ENCODE measurements at regions not wholly inside any gene's neighbourhood (a gene's known extent, or its start where the extent isn't known, plus 50 kb on each side); places are given as distances from the start of the nearest gene placed in this dataset.

DNA sequence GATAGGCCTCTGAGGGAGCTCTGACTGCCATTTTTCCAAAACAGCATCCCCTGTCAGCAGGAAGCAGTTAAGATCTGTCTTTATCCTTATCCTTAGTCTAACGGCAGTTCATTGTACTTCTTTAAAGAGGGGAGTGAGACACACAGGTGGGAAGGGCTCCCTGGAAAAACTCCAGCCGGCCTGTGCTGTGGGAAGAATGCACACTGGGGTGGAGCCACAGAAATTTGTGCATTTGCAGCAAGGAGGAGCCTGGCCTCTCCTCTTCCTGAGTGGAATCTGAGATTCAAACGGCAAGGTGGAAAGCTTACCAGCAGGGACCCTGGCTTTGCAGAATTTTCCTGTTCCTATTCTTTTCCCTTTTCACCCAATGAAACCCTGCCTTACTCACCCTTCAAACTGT, 1209.4 kb downstream of the ROBO2 start:
- 54 to 67% (median 57%) methylated on average over 3 of the region's 3 CpGs for WGBS, 5 donors
- Histone ChIP-seq H3K27me3 (replicated peaks in 1 of 7) (no peaks in the 10 kb centered on the region), H3K36me3 (no peaks in the 10 kb centered on the region), H3K4me3 (no peak overlapping the region), H3K27ac (no peak overlapping the region), H3K9me3 (peaks cover 0 to 39% (median 15%) of the 10 kb centered on the region in 8 donors), H3K4me1 (no peaks in the 10 kb centered on the region)
- DNase-seq: no peak
- TF ChIP-seq, protein P1, sequence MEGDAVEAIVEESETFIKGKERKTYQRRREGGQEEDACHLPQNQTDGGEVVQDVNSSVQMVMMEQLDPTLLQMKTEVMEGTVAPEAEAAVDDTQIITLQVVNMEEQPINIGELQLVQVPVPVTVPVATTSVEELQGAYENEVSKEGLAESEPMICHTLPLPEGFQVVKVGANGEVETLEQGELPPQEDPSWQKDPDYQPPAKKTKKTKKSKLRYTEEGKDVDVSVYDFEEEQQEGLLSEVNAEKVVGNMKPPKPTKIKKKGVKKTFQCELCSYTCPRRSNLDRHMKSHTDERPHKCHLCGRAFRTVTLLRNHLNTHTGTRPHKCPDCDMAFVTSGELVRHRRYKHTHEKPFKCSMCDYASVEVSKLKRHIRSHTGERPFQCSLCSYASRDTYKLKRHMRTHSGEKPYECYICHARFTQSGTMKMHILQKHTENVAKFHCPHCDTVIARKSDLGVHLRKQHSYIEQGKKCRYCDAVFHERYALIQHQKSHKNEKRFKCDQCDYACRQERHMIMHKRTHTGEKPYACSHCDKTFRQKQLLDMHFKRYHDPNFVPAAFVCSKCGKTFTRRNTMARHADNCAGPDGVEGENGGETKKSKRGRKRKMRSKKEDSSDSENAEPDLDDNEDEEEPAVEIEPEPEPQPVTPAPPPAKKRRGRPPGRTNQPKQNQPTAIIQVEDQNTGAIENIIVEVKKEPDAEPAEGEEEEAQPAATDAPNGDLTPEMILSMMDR (IDR thresholded peaks at IDR 0.05 in 8 of 11, conservative IDR thresholded peaks at IDR 0.05 in 3 of 11): no peak
- TF ChIP-seq POLR2AphosphoS5 (IDR thresholded peaks at IDR 0.05): no peak
- TF ChIP-seq POLR2A (IDR thresholded peaks at IDR 0.05): no peak
- intact Hi-C loops (cut with DNase I; ENCODE audit: low total_unique reads): no loop called here

DNA sequence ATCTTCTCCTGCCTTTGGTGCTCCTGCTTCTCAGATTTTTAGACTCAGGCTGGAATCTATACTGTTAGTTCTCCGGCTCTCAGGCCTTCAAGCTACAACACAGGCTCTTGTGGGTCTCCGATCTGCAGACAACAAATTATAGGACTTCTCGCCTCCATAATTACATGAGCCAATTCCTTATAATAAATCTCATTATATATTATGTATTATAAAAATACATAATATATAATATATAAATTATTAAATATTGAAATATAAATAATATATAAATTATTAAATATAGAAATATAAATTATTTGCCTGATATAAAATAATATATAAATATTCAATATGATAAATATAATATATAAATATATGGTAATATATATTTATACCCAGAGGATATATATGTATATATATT, 1214.0 kb downstream of the ROBO2 start:
- TF ChIP-seq POLR2AphosphoS5 (IDR thresholded peaks at IDR 0.05): no peak
- TF ChIP-seq, protein P1 (IDR thresholded peaks at IDR 0.05 in 8 of 11, conservative IDR thresholded peaks at IDR 0.05 in 3 of 11): no peak
- TF ChIP-seq POLR2A (IDR thresholded peaks at IDR 0.05): no peak
- WGBS, 5 donors: 87 to 96% (median 92%) methylated on average over 3 of the region's 3 CpGs
- Histone ChIP-seq H3K9me3 (peaks cover 0 to 12% (median 2%) of the 10 kb centered on the region in 8 donors), H3K27me3 (replicated peaks in 1 of 7) (no peaks in the 10 kb centered on the region), H3K4me1 (no peaks in the 10 kb centered on the region), H3K4me3 (no peak overlapping the region), H3K36me3 (no peaks in the 10 kb centered on the region), H3K27ac (no peak overlapping the region)
- DNase-seq: no peak
- intact Hi-C loops (cut with DNase I; ENCODE audit: low total_unique reads): no loop called here

DNA sequence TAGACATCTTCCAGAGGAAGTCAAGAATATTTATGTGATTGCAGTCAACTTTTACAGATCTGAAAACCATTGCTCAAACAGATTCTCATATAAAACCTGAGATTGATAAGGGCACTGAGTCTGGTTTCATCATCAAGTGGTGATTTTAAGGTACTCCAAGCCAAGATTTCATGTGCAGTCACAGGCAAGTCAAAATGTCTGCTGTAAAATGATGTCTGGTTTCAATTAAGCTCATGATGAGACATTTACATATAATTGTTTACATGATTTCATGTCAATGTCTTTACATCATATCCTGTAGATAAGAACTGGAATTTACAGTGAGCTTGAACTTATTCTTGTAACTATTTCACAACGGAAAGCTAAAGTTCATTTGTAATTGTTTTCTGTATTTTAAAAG, 1215.5 kb downstream of the ROBO2 start:
- no peaks in the 10 kb centered on the region for H3K4me1 ChIP-seq
- no peaks in the 10 kb centered on the region for H3K27me3 ChIP-seq (replicated peaks in 1 of 7)
- no peak for TF ChIP-seq POLR2A (IDR thresholded peaks at IDR 0.05)
- no peak for TF ChIP-seq POLR2AphosphoS5 (IDR thresholded peaks at IDR 0.05)
- TF ChIP-seq, protein P1 (IDR thresholded peaks at IDR 0.05 in 8 of 11, conservative IDR thresholded peaks at IDR 0.05 in 3 of 11): no peak
- peaks cover 0 to 8% (median 2%) of the 10 kb centered on the region in 8 donors for H3K9me3 ChIP-seq
- no peak for DNase-seq
- intact Hi-C loops (cut with DNase I; ENCODE audit: low total_unique reads): no loop called here
- H3K4me3 ChIP-seq: no peak overlapping the region
- 34 to 87% (median 72%) methylated on average over 1 of the region's 1 CpG for WGBS, 5 donors
- H3K36me3 ChIP-seq: no peaks in the 10 kb centered on the region
- no peak overlapping the region for H3K27ac ChIP-seq

DNA sequence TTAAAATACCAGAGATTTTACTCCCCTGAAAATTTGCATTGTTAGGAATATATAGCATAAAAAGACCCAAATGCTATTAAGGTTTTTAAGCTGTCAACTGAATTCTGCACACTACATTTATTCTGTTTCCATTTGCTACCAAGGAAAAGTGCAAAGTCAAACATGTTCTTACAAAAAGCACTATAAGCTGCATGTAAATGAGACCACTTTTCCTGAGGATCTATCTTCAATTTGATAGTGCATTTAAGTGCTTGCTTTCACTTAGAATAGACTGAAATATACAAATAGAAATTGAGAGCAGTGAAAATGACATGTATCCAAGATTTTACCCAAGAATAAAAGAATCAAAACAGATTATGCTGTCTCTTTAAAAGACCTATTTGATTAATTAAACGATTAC, 1216.2 kb downstream of the ROBO2 start:
- 71 to 83% (median 75%) methylated on average over 1 of the region's 1 CpG for WGBS, 5 donors

More for the DNA sequence above, 1216.2 kb downstream of the ROBO2 start:
- Histone ChIP-seq H3K4me1 (no peaks in the 10 kb centered on the region), H3K4me3 (no peak overlapping the region), H3K36me3 (no peaks in the 10 kb centered on the region), H3K9me3 (peaks cover 0 to 8% (median 0%) of the 10 kb centered on the region in 8 donors), H3K27me3 (replicated peaks in 1 of 7) (no peaks in the 10 kb centered on the region), H3K27ac (no peak overlapping the region)
- TF ChIP-seq, protein P1 (IDR thresholded peaks at IDR 0.05 in 8 of 11, conservative IDR thresholded peaks at IDR 0.05 in 3 of 11): no peak
- TF ChIP-seq POLR2A (IDR thresholded peaks at IDR 0.05): no peak
- no peak for TF ChIP-seq POLR2AphosphoS5 (IDR thresholded peaks at IDR 0.05)
- intact Hi-C loops (cut with DNase I; ENCODE audit: low total_unique reads): no loop called here
- no peak for DNase-seq
